ENCODE measurements at regions not wholly inside any gene's neighbourhood (a gene's known extent, or its start where the extent isn't known, plus 50 kb on each side); places are given as distances from the start of the nearest gene placed in this dataset.
"Not testable (repeated sequence)": the region's sequence is repeated elsewhere in the genome, so short reads cannot be mapped to it uniquely, and the experiment has no call there.

GRCh38 chr16:8109510-8110369 lies 480.6 kb downstream of the TMEM114 start:
- no peak for DNase-seq

DNA sequence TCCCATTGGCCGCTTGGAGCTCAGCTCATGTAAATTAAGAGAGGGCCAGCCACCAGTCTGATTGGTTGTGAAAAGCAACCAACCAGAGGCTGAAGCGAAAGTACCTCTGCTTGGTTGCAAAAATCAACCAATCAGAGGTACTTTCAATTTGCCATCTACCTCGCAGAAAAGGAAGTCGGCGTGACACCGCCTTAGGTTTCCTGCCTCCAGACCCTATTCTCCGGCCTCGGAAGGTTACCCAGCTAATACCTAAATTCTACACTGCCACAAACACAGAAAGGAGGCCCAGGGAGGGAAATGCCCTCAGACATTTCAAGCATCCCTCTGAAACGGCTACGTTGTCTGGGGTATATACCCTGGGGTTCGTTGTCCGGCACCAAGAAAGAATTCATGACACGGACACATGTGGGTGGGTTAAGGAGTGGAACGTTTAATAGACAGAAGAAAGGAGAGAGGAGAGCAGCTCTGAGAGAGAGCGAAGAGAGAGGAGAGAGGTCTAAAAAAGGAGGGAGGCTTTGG lies 481.3 kb downstream of the TMEM114 start:
- DNase-seq: no peak

GRCh38 chr16:8107296-8107695 lies 483.0 kb downstream of the TMEM114 start:
- DNase-seq: no peak

DNA sequence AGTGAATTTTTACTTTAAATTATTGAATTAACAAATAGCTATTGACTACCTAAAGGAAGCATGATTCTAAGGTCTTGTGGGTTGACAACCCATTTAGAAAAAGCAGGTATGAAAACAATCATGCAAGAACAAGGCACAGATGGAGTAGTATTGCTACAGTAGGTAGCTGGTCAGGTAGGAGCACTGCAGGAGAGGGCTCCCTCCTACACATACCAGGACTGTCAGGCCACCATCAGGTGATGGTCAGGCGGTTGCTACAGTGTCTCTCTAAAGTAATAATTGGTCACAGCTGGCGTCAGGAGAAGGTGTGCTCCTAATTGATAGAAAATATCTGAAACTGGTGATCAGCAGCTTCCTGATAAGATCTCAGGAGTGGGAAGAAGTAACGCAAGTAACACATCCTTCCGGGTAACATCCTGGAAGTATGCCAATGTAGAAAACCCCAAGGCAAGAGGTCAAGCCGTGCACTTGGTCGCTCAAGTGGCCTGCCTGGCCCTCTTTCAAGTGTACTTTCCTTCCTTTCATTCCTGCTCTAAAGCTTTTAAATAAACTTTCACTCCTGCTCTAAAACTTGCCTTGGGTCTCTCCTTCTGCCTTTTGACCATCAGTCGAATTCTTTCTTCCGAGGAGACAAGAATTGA lies 486.5 kb downstream of the TMEM114 start:
- no peak for DNase-seq

- no peak for DNase-seq
Observed at GRCh38 chr16:8099586-8099985, 490.7 kb downstream of the TMEM114 start.

- no peak for DNase-seq
Observed at GRCh38 chr16:8098947-8099512, 491.3 kb downstream of the TMEM114 start.

DNA sequence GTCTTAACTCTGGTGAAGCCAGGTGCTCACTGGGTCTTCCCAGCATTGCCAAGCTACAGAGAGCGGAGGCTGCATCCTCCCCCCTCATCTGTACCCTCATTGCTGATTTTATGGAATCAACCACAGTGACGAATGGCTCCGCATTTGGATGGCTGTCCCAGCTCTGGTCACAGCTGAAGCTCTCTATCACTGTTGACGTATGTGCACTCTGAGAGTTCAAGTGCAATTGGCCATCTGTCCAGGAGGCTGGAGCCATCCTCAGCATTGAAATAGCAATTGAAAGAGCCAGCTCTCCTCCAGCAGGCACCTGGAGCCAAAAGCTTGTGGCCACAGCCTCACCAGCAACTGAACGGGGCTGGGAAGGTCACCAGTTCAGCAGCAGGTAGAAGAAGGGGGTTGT lies 494.1 kb downstream of the TMEM114 start:
- DNase-seq: no peak

DNA sequence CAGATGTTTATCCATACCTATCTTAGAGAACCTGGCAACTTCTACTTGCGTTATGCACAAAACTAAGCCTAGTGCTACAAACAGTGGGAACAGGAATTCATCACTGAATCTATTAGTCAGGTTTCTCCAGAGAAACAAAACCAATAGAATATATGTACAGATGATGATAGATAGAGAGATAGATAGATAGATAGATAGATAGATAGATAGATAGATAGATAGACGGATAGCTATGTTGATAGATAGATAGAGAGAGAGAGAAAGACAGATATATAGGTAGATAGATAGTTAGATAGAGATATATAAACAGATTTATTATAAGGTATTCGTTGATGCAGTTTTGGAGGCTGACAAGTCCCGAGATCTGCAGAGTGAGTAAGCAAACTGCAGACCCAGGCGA lies 495.6 kb downstream of the TMEM114 start:
- DNase-seq: no peak

- DNase-seq: no peak
Observed at GRCh38 chr16:8088820-8089338, 501.4 kb downstream of the TMEM114 start.

- DNase-seq: no peak
Observed at GRCh38 chr16:8087597-8088289, 502.6 kb downstream of the TMEM114 start.

DNA sequence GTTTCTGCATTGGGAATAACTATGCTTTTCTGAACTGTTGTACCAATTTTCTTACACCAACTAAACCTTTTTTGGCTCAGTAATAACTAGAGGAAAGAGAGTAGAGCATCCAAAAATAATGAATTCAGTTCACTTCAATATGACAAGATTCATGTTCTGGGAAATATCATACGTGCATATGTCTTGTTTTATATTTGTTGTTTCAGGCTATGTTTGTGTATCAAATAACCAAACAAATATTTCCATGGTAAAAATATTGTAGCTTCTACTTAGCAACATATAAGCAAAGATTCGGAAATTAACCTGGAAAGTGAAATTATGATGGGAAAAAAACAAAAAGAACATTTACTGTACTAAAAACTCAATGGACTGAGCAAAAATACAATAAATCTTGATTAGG lies 503.2 kb downstream of the TMEM114 start:
- no peak for DNase-seq

DNA sequence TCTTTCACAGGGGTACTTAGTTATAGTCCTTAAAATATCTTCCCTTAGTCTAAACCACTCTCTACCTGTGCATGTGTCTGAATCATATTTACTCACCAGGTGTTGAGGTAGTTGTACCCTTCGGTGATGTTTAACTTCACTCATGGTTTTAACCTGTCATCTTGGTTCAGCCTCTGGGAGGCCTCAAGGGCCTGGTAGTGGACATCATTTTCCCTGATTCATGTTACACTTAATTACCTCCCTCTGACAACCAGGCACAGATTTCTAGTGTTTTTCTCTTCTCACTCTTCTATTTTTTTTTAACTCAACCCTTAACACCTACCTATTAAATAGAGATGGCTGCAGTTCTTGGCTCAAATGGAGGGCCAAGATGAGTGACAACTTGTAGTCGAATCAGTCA lies 505.4 kb downstream of the TMEM114 start:
- no peak for DNase-seq

- DNase-seq: no peak
Observed at GRCh38 chr16:8084302-8084701, 506.0 kb downstream of the TMEM114 start.

DNA sequence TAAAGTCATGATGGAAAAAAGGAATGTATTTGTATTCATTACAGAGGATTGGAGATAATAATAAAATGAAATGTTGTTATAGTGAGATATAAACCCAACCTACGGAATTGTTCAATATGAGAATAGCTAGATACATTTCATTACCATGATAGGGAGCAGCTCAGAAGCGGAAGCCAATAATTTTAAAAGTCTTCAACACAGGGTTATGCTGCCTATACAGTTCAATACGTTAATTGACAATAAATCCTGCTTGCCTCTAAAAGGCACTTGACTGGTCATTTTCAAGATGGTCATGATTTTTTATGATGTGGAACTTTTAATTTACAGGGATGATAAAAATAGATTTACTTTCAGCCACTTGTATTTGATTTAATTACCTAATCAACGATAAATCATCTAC lies 506.8 kb downstream of the TMEM114 start:
- DNase-seq: no peak

DNA sequence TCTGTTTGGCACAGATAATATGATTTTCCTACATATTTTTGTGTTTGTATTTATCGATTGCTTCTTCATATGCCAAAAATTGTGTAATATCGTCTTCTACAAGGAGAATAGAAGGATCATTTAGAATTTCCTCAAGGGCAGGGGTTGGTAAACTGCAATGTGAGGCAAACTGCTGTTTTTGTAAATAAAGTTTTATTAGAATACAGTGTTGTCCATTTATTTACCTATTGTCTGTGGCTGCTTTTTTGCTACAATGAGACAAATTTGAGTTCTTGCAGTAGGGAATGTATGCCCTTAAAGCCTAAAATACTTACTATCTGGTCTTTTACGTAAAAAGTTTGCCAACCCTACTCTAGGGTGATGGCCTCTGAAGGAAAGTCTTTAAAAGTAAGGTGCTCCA lies 509.5 kb downstream of the TMEM114 start:
- DNase-seq: no peak

GRCh38 chr16:8075271-8075670 lies 515.0 kb downstream of the TMEM114 start:
- DNase-seq: no peak

- no peak for DNase-seq
Observed at GRCh38 chr16:8070506-8070905, 519.8 kb downstream of the TMEM114 start.

GRCh38 chr16:8068225-8068624 lies 522.1 kb downstream of the TMEM114 start:
- DNase-seq: not testable (repeated sequence)

DNA sequence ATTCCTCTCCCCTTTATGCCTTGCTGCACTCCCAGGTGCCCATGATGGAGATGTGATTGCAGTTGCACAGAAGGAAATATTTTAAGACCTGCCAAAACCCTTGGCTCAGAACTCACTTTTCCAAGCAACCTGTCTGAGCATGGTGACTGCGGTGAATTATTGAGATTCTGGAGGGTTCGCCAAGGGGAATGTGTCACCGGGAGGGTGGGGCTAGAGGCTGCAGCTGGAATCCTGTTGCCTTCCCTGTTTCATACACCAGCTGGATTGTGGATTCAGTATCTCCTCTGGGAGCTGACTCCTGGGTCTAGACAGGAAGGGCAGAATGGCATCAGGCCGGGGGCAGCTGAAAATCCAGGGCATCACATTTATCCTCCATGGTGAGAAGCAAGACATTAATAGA lies 527.2 kb downstream of the TMEM114 start:
- DNase-seq: no peak

GRCh38 chr16:8062677-8063076 lies 527.6 kb downstream of the TMEM114 start:
- DNase-seq: no peak

DNA sequence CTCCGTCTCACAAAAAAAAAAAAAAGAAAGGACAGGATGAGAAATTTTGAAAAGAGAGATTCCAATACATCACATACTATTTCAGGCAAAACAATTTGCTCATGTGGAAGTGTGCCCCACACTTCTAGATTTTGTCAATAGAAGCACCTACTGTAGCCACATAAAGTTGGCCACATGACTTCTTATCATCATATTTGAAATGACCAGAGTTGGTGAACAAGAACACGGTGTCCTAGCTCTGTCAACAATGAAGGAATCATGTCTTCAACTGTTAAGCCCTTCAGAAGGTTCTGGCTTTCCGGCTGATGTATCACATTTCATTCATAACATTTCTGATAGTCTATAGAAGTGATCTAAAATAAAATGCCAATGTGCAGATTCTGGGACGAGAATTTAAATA lies 534.5 kb downstream of the TMEM114 start:
- DNase-seq: no peak

- no peak for DNase-seq
Observed at GRCh38 chr16:8053437-8053836, 536.9 kb downstream of the TMEM114 start.

GRCh38 chr16:8048433-8048832 lies 541.9 kb downstream of the TMEM114 start:
- no peak for DNase-seq
